ENCODE measurements at regions not wholly inside any gene's neighbourhood (a gene's known extent, or its start where the extent isn't known, plus 50 kb on each side); places are given as distances from the start of the nearest gene placed in this dataset.

- Mint-ChIP-seq H3K36me3 (ENCODE audit: low read depth) (no peaks in the 10 kb centered on the region), H3K4me3 (no peak overlapping the region), H3K9me3 (peaks cover 4% of the 10 kb centered on the region), H3K27me3 (no peaks in the 10 kb centered on the region), H3K27ac (no peak overlapping the region), H3K4me1 (ENCODE audit: low read depth) (no peaks in the 10 kb centered on the region)
- H3K27me3 ChIP-seq (ENCODE audit: control insufficient read depth in 1 of 2, insufficient read depth in 2 of 2, low read length in 2 of 2): no peaks in the 10 kb centered on the region
- no peak for DNase-seq
- no peak for TF ChIP-seq CTCF (IDR thresholded peaks at IDR 0.05)
- H3K4me1 ChIP-seq (ENCODE audit: insufficient read depth, low read length): no peaks in the 10 kb centered on the region
- ATAC-seq (ENCODE audit: poor library complexity): no peak
- POLR2A ChIA-PET: no interaction called here
- H3K9me3 ChIP-seq (ENCODE audit: control insufficient read depth in 1 of 2, insufficient read depth in 1 of 2, low read length in 2 of 2): no peaks in the 10 kb centered on the region
- no peak overlapping the region for H3K4me3 ChIP-seq (ENCODE audit: low read length)
- no peak overlapping the region for H3K27ac ChIP-seq (ENCODE audit: low read depth in 1 of 2, low read length in 2 of 2)
- no peaks in the 10 kb centered on the region for H3K36me3 ChIP-seq (ENCODE audit: insufficient read depth, low read length)
- intact Hi-C loops (cut with DNase I, micrococcal nuclease): no loop called here
- CTCF ChIA-PET: interaction anchor here (0.7 kb wide), 1 partner anchor 35 kb away, joined by 3 read pairs; no protein-coding TSS in a partner anchor
Measured at GRCh38 chr2:81545626-81546025, 1241.1 kb upstream of the LRRTM1 start.

- ChIA-PET CTCF (no interaction called here), POLR2A (no interaction called here)
- no peaks in the 10 kb centered on the region for H3K36me3 Mint-ChIP-seq (ENCODE audit: low read depth)
- no peaks in the 10 kb centered on the region for H3K4me1 ChIP-seq (ENCODE audit: insufficient read depth, low read length)
- H3K4me3 ChIP-seq (ENCODE audit: low read length): no peak overlapping the region
- no peak for ATAC-seq (ENCODE audit: poor library complexity)
- intact Hi-C loops (cut with DNase I, micrococcal nuclease): no loop called here
- no peak for TF ChIP-seq CTCF (IDR thresholded peaks at IDR 0.05)
- H3K27ac Mint-ChIP-seq: no peak overlapping the region
- H3K36me3 ChIP-seq (ENCODE audit: insufficient read depth, low read length): no peaks in the 10 kb centered on the region
- no peak overlapping the region for H3K27ac ChIP-seq (ENCODE audit: low read depth in 1 of 2, low read length in 2 of 2)
- no peaks in the 10 kb centered on the region for H3K4me1 Mint-ChIP-seq (ENCODE audit: low read depth)
- no peaks in the 10 kb centered on the region for H3K27me3 Mint-ChIP-seq
- H3K4me3 Mint-ChIP-seq: no peak overlapping the region
- H3K9me3 ChIP-seq (ENCODE audit: control insufficient read depth in 1 of 2, insufficient read depth in 1 of 2, low read length in 2 of 2): no peaks in the 10 kb centered on the region
- no peak for DNase-seq
- H3K27me3 ChIP-seq (ENCODE audit: control insufficient read depth in 1 of 2, insufficient read depth in 2 of 2, low read length in 2 of 2): no peaks in the 10 kb centered on the region
- H3K9me3 Mint-ChIP-seq: peaks cover 6% of the 10 kb centered on the region
Measured at GRCh38 chr2:81542119-81542518, 1237.6 kb upstream of the LRRTM1 start.

GRCh38 chr2:81529944-81530343 lies 1225.4 kb upstream of the LRRTM1 start:
- Mint-ChIP-seq H3K27ac (no peak overlapping the region), H3K4me3 (no peak overlapping the region), H3K27me3 (no peaks in the 10 kb centered on the region), H3K4me1 (ENCODE audit: low read depth) (no peaks in the 10 kb centered on the region), H3K36me3 (ENCODE audit: low read depth) (no peaks in the 10 kb centered on the region), H3K9me3 (peaks cover 12% of the 10 kb centered on the region)
- no peak for TF ChIP-seq CTCF (IDR thresholded peaks at IDR 0.05)
- Histone ChIP-seq H3K4me3 (ENCODE audit: low read length) (no peak overlapping the region), H3K9me3 (ENCODE audit: control insufficient read depth in 1 of 2, insufficient read depth in 1 of 2, low read length in 2 of 2) (peaks cover 4 to 9% of the 10 kb centered on the region in 2 experiments), H3K36me3 (ENCODE audit: insufficient read depth, low read length) (no peaks in the 10 kb centered on the region), H3K4me1 (ENCODE audit: insufficient read depth, low read length) (no peaks in the 10 kb centered on the region), H3K27me3 (ENCODE audit: control insufficient read depth in 1 of 2, insufficient read depth in 2 of 2, low read length in 2 of 2) (no peaks in the 10 kb centered on the region), H3K27ac (ENCODE audit: low read depth in 1 of 2, low read length in 2 of 2) (no peak overlapping the region)
- ChIA-PET CTCF (no interaction called here), POLR2A (no interaction called here)
- intact Hi-C loops (cut with DNase I, micrococcal nuclease): no loop called here
- no peak for ATAC-seq (ENCODE audit: poor library complexity)
- no peak for DNase-seq
